ENCODE measurements at regions not wholly inside any gene's neighbourhood (a gene's known extent, or its start where the extent isn't known, plus 50 kb on each side); places are given as distances from the start of the nearest gene placed in this dataset.

DNA sequence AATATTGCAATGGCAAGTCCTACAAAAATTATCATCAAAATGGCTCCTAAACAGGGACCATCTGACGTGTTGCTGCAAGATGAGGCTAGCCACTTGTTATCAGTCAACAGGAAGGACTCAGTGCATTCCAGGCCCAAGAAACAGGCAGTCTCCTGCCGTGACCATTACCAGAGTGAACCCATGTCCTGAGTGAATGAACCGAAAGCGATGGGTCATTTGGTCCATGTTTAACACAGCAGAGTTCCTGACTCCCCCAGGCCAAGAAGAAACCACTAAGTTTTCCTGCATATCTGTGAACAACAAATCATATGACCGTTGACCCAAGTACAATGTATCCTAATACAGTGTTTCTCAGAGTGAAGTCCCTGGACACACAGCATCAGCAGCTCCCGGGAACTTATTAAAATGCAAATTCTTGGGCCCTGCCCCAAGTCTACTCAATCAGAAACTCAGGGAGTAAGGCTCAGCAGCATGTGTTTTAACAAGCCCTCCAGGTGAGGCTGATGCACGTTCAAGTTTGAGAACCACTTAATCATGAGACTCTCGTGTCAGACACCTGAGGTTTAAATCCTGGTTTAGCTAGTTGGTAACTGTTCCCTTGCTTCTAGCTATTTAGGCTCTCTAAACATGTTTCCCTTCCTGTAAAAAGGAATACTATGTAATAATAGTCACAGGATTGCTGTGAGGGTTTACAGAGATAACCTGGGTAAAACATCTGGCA lies 429.4 kb upstream of the MAF start:
- no peak for DNase-seq

DNA sequence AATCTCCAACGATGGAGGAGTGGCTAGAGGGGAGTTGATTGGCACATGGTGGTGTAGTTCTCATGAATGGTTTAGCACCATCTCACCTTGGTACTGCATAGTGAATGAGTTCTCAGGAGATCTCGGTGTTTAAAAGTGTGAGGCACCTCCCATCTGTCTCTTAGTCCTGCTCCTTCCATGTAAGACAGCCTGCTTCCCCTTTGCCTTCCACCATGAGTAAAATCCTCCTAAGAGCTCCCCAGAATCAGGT lies 428.8 kb upstream of the MAF start:
- no peak for DNase-seq

- no peak for DNase-seq
Measured at GRCh38 chr16:80028581-80029380, 428.2 kb upstream of the MAF start.

DNA sequence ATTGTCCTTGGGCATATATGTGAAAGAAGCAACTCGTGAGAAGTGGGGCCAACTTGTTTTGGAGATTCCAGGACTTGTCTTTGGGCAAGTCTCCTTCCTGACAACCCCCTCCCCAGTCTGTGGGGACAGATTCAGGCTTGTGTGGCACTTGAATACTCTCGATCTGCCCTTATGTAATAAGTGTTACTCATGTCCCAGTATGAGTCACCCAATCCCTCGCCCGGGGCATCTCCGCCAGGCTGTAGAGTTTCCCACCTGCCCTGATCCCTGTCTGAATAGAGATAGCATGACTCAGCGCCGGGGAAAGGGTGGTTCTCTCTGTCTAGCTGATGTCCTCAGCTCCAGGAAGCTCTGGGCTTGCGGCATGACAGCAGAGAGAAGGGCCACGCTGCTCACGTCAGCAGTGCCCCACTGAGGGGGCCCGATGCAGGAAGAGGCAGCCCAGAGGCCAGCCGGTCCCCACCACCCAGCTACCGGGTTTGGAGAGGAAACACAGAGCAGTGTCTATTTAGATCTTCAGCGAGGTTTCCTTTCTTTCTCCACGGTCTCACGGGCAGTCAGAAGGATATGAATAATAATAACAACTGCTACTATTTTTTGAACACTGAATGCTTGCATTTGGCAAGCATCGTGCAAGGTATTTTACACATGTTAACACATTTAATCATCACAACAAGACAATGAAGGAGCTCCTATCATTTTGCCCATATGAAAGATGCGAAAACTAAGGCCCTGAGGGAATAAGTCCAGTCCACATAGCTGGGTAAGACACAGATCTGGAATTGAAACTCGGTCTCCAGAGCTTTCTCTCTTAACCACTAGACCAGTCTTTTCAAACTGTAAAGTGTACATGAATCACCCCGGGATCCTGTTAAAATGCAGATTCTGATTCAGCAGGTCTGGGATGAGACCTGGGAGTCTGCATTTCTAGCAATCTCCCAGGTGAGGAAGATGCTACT lies 426.7 kb upstream of the MAF start:
- no peak for DNase-seq

DNA sequence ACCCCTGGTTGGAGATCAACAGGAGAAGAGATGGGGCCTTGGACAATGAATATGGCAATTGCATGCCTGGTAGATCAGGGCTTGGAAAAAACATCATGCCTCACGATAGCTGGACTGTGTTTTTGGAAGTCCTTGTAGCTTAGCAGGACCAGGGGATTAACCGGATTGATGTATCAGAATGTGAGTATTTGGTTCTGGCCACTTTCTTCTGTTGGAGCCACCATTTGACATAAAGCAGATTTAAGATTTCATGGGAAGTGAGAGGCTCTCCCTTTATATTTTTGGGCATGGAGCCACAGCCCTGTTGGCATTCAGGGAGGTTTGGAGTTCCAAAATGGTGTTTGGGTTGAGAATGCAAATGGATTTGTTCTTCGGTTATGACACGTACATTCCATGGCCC lies 424.7 kb upstream of the MAF start:
- no peak for DNase-seq

DNA sequence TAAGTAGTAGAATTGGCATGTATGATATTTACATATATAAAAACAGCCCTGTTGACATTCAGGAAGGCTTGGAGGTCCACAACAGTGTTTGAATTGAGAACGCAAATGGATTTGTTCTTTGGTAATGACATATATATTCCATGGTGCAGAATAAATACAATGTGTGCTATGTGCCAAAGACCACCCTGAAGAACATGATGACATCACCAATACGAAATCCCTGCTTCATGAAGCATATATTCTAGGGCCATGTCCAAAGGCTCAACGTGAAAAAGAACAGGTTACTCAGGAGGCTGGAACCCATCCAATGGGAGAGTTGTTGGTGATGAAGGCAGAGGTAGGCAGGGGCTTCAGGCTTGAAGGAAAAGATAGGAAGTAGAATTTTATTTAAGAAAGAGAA lies 423.9 kb upstream of the MAF start:
- no peak for DNase-seq

DNA sequence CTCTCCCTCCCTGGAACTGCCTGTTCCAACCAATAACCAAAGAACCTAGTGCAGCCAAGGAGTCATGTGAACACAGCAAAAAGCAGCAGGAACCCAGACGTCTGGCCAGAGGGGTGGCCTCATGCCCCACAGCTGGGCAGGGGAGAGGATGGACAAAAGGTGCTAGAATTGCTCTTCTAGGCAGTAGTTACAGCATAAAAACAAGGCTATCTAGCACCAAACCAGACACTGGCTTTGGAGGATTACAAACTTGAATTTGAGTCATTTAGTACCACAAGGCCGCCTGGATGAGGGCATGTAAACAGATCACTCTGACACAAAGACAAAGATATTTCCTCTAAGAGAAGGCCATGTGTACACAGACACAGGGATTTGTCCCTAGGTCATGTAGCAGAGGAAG lies 423.3 kb upstream of the MAF start:
- no peak for DNase-seq

GRCh38 chr16:80019395-80019794 lies 418.9 kb upstream of the MAF start:
- no peak for DNase-seq

GRCh38 chr16:80018466-80018865 lies 417.9 kb upstream of the MAF start:
- no peak for DNase-seq

GRCh38 chr16:80016731-80017326 lies 416.3 kb upstream of the MAF start:
- no peak for DNase-seq

- no peak for DNase-seq
Measured at GRCh38 chr16:80015566-80015965, 415.0 kb upstream of the MAF start.

DNA sequence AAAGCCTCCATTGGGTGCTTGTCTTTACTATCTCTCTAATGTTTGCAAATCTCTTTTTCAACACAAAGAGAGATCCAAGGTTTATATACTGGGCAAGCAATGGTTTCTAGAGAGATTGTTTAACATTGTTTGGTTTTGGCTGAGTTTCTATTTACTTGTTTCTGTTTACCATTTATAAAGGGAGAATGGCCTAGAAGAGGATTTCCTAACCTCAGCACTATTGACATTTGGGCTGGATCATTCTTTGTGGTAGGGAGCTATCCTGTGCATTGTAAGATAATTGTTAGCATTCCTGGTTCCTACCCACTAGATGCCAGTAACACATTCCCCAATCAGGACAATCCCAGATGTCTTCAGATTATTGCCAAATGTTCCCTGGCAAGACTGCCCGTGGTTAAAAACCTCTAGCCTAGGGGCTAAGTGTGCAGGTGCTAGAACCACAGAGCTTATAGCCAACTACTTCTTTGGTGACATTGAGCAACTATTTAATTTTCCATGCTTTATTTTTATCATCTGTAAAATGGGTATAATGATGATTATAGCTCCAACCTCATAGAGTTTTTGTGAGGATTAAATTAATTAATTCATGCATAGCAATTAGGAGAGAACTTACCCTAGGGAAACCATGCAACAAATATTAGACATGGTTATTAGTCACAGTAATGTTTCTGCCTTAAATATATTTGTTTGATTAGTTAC lies 413.9 kb upstream of the MAF start:
- DNase-seq, result no peak

GRCh38 chr16:80012586-80012985 lies 412.0 kb upstream of the MAF start:
- DNase-seq, result no peak

DNA sequence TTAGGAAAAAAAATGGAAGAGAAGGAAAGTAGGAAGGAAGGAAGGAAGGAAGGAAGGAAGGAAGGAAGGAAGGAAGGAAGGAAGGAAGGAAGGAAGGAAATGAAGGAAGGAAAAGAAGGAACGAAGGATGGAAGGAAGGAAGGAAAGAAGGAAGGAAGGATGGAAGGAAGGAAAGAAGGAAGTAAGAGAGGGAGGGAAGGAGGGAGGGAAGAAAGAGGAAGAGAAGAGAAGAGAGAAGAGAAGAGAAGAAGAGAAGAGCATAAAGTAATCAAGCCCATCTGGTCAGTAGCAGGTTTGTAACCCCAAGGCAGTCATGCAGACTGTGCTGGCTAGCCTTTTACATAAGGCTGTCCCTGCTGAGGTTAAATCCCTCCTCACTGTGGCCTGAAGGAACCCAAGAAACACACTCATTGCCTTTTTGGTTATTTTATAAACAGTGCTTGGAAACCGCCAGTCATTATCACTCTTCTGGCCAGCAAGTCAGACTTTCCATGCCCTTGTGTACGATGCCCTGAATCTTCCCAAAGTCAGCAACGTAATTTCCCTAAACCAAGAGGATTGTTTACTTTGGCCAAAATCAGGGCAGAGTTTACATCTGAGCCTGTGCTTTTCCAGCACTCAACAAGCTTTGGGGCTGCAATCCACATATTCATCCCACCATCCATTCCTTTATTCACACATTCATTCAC lies 409.6 kb upstream of the MAF start:
- no peak for DNase-seq

DNA sequence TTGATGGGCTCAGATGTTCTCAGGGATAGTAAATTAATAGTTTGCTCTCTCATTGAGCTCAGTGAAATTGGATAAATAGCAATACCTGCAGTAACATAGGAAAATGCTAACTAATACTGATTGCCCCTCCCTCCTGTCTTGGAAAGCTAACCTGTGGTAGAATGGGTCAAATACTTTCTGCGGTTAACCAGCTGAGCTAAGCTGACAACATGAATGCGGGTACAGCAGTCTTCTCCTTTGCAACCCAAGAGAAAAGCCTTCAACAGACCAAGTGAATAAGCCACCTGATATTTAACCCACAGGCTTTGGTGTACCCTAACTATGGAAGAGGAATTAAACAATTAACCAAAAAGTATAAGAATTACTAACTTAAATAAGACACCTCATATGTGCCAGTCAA lies 408.3 kb upstream of the MAF start:
- no peak for DNase-seq

- no peak for DNase-seq
Measured at GRCh38 chr16:80007231-80007630, 406.7 kb upstream of the MAF start.

DNA sequence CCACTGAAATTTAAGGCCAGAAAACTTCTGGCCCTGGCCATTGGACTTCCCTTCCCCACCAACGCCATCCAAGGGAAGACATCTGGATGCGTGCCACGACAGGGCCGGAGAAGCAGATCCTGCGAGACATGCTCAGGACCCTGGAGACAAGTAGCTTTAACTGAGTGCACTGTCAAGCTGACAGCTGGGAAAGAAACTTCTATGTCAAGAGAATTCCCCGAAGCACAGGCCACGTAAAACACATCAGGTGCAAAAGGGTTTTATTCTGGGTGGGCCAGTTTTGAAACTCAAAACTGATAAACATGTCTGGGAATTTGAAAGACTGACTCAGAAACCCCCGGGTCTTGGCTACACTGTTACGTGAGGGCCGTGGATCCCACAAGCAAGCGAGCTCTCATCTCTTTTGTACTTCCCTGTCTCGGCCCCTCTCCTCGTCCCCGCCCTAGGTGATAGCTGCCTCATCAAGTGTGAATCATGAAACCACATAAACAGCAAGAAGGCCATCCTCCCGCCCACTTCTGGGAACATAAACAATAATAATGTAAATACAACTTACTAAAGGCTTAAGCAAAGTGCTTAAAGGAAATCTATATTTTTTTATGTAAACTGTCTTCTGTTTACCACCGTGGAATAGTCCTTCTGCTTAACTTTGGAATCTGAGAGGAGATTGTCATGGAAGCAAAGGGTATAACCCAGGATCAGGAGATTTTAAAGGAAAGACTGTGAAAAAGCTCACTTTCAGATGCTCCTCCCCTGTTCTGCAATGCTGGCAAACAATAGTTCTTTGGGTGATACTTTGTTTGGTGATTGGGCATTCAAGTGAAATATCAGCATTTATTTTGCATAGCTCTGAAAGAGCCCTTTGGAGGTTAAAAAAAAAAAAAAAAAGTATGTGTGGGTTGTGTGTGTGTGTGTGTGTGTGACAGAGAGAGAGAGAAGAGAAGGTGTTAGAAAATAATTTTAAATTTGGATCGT lies 406.0 kb upstream of the MAF start:
- no peak for DNase-seq

DNA sequence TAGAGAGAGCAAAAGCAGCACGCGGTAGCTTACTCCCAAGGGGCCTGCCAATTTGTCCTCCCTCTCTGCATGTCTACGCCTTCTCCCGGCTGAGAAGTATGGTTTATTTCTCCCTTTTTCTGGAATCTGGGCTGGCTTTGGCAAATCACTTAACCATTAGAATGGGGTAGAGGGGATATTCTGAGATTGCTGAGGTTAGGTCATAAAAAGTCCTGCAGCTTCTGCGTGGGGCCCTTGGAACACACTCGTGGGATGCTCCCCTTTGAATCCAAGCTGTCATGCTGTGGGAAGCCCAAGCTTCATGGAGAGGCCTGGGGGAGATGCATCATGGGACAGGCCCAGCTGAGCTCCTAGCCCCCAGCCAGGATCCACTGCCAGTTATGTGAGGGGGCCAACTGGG lies 403.6 kb upstream of the MAF start:
- no peak for DNase-seq

DNA sequence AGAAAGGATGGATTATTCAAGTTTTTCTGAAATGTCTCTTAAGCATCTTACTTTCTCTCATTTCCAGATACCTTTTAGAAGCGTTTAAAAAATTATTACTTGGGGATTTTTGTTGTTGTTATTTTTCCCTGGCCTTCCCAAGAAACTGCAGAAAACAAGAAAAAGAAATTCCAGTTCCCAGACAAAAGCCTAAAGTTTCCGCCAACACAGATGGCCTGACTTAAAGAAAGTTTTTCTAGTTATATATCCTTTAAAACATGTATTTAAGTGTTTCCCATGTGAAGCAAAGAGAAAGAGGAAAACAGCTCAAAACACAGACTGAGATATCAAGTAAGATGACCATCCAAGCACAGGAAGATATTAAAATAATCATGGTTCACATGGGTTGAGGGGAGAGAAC lies 401.7 kb upstream of the MAF start:
- DNase-seq, result no peak

DNA sequence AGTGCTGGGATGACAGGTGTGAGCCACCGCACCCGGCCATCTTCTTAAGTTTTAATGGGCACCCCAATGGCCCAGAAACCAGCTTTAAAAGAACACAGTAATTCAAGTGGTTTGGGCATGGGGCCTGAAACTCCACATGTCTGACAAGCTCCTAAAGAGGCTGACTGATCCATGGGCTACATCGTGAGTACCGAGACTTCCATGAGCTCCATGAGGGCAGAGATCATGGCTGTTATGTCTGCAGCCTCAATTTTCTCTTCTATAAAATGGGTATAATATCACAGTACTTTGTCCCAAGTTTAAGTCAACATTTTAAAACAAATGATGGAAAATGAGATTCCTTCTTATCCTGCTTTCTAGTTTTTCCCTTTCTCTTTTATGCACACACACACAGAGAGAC lies 397.6 kb upstream of the MAF start:
- no peak for DNase-seq

DNA sequence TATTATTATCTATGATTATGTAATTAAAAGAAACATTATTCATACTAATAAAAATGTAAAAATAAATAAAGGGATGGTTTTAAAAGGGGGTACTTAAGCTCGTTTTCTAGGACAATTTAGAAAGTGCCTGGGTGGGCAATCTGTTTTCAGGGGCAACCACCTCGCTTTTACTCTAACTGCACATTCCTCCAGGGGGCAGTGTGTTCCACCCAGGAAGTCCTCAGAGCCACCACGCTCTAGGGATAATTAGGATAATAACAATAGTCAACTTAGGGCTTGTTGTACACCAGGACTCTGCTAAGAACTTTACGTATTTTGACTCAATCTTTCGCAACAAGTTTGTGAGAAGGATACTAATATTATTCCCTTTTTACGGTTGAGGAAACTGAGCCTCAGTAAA lies 396.7 kb upstream of the MAF start:
- DNase-seq, result no peak
